Esophagus squamous epithelium (tissue), 5 donors: ENCODE measurements at regions not wholly inside any gene's neighbourhood (a gene's known extent, or its start where the extent isn't known, plus 50 kb on each side); places are given as distances from the start of the nearest gene placed in this dataset.

Source experiments
- DNase-seq: peaks from one replicate; lab custom pipeline; 2025; lab: John Stamatoyannopoulos, UW
- H3K27ac ChIP-seq, 4 donors: fragments of 200-600 bp; sonication (generic); one replicate each; pipeline ENCODE4 v1.5.1; 2016 to 2019; ENCODE audit warnings: mild to moderate bottlenecking in 1 of 4
- H3K27me3 ChIP-seq, 4 donors: fragments of 200-600 bp; sonication (generic); 1 replicate in 3 of 4; 2 replicates in 1 of 4; pipeline versions ENCODE4 v1.5.1 to v1.6.0; 2017 to 2021; ENCODE audit warnings: antibody characterized with exemption in 1 of 4
- H3K36me3 ChIP-seq, 3 donors: fragments of 200-600 bp; sonication (generic); one replicate each; pipeline ENCODE4 v1.5.1; 2016 to 2019
- H3K4me1 ChIP-seq, 3 donors: fragments of 200-600 bp; sonication (generic); one replicate each; pipeline ENCODE4 v1.5.1; 2017 to 2019
- H3K4me3 ChIP-seq, 4 donors: fragments of 200-600 bp; sonication (generic); 1 replicate in 3 of 4; 2 replicates in 1 of 4; pipeline ENCODE4 v1.5.1; 2016 to 2019; ENCODE audit warnings: mild to moderate bottlenecking in 2 of 4, moderate library complexity in 1 of 4
- H3K9me3 ChIP-seq, 3 donors: fragments of 200-600 bp; sonication (generic); one replicate each; pipeline ENCODE4 v1.5.1; 2016 to 2019
- CTCF ChIP-seq, 6 experiments: fragments of 450-650 bp in 4 of 6; fragments of 200-600 bp in 2 of 6; sonication (generic) in 2 of 6; IDR thresholded peaks; one replicate each; pipeline ENCODE4 v1.5.1; 2016 to 2019; ENCODE audit warnings: antibody characterized with exemption in 6 of 6, mild to moderate bottlenecking in 4 of 6, moderate library complexity in 4 of 6
- POLR2A ChIP-seq, 4 donors: fragments of 450-650 bp; IDR thresholded peaks; one replicate each; pipeline ENCODE4 v1.6.1; 2017; ENCODE audit warnings: antibody characterized with exemption in 4 of 4, mild to moderate bottlenecking in 4 of 4, moderate library complexity in 3 of 4
- WGBS, 2 donors: methylation state at CpG; one replicate each; pipeline ENCODE4 v1.1.5; 2018; 5-methylcytosine and 5-hydroxymethylcytosine counted together
- intact Hi-C: fragments of 100-400 bp; cut with DNase I; formaldehyde crosslinking; loops from one replicate; pipeline ENCODE4 v1.15.0; 2022
- donor health status: DM: yes; HTN: yes; CAD: no.

- whole genome bisulfite sequencing, 2 donors = 46 to 63% methylated on average over 2 of the region's 2 CpGs
- no peak for DNase-seq
- intact Hi-C loops = no loop called here
Observed at GRCh38 chr6:81235512-81235911, 517.0 kb downstream of the TENT5A start.

GRCh38 chr6:81233990-81234389, 518.5 kb downstream of the TENT5A start:
- Histone ChIP-seq H3K27ac (no peak overlapping the region), H3K36me3 (no peaks in the 10 kb centered on the region), H3K9me3 (no peaks in the 10 kb centered on the region), H3K4me3 (no peak overlapping the region), H3K27me3 (no peaks in the 10 kb centered on the region), H3K4me1 (no peaks in the 10 kb centered on the region)
- intact Hi-C loops = no loop called here
- DNase-seq = no peak
- WGBS, 2 donors = 70 to 86% methylated on average over 1 of the region's 1 CpG
- TF ChIP-seq CTCF (IDR thresholded peaks at IDR 0.05) = no peak
- no peak for TF ChIP-seq POLR2A (IDR thresholded peaks at IDR 0.05)

More at GRCh38 chr6:81235512-81235911, 517.0 kb downstream of the TENT5A start:
- no peaks in the 10 kb centered on the region for H3K27me3 ChIP-seq
- no peaks in the 10 kb centered on the region for H3K4me1 ChIP-seq
- no peak overlapping the region for H3K27ac ChIP-seq
- H3K9me3 ChIP-seq = no peaks in the 10 kb centered on the region
- no peak for TF ChIP-seq POLR2A (IDR thresholded peaks at IDR 0.05)
- TF ChIP-seq CTCF (IDR thresholded peaks at IDR 0.05) = no peak
- no peaks in the 10 kb centered on the region for H3K36me3 ChIP-seq
- no peak overlapping the region for H3K4me3 ChIP-seq

- Histone ChIP-seq H3K27me3 (no peaks in the 10 kb centered on the region), H3K9me3 (no peaks in the 10 kb centered on the region), H3K36me3 (no peaks in the 10 kb centered on the region), H3K4me1 (no peaks in the 10 kb centered on the region), H3K27ac (no peak overlapping the region), H3K4me3 (no peak overlapping the region)
- no peak for TF ChIP-seq CTCF (IDR thresholded peaks at IDR 0.05)
- no peak for TF ChIP-seq POLR2A (IDR thresholded peaks at IDR 0.05)
- no peak for DNase-seq
- 30 to 43% methylated on average over 2 of the region's 2 CpGs for WGBS, 2 donors
- intact Hi-C loops = no loop called here
Observed at GRCh38 chr6:81228912-81229555, 523.4 kb downstream of the TENT5A start.

GRCh38 chr6:81226957-81227356, 525.5 kb downstream of the TENT5A start:
- Histone ChIP-seq H3K9me3 (no peaks in the 10 kb centered on the region), H3K36me3 (no peaks in the 10 kb centered on the region), H3K4me3 (no peak overlapping the region), H3K27me3 (no peaks in the 10 kb centered on the region), H3K27ac (no peak overlapping the region), H3K4me1 (no peaks in the 10 kb centered on the region)
- intact Hi-C loops = no loop called here
- TF ChIP-seq POLR2A (IDR thresholded peaks at IDR 0.05) (no peak), CTCF (IDR thresholded peaks at IDR 0.05) (no peak)
- 65 to 66% methylated on average over 1 of the region's 1 CpG for WGBS, 2 donors
- no peak for DNase-seq

- 62 to 63% methylated on average over 3 of the region's 3 CpGs for WGBS, 2 donors
- no peak overlapping the region for H3K4me3 ChIP-seq
- H3K4me1 ChIP-seq = no peaks in the 10 kb centered on the region
- no peaks in the 10 kb centered on the region for H3K36me3 ChIP-seq
- no peaks in the 10 kb centered on the region for H3K27me3 ChIP-seq
- intact Hi-C loops = no loop called here
- no peak overlapping the region for H3K27ac ChIP-seq
- no peak for TF ChIP-seq CTCF (IDR thresholded peaks at IDR 0.05)
- no peak for TF ChIP-seq POLR2A (IDR thresholded peaks at IDR 0.05)
- peaks cover 0 to 6% (median 0%) of the 10 kb centered on the region in 3 donors for H3K9me3 ChIP-seq
- no peak for DNase-seq
Observed at GRCh38 chr6:81216668-81217067, 535.8 kb downstream of the TENT5A start.
